Islet of Langerhans (tissue), 1 donor: ENCODE measurements at regions not wholly inside any gene's neighbourhood (a gene's known extent, or its start where the extent isn't known, plus 50 kb on each side); places are given as distances from the start of the nearest gene placed in this dataset.
"Not testable (repeated sequence)": the region's sequence is repeated elsewhere in the genome, so short reads cannot be mapped to it uniquely, and the experiment has no call there.

ENCODE experiments used
- FAIRE-seq: peaks from one replicate; lab custom pipeline; 2011; peaks lifted over from hg19 to GRCh38; lab: Jason Lieb, UNC

GRCh38 chr1:4221107-4221506 is 321.0 kb upstream of the C1orf174 start:
- no peak for FAIRE-seq

GRCh38 chr1:4224684-4225467 is 324.8 kb upstream of the C1orf174 start:
- no peak for FAIRE-seq

- FAIRE-seq: no peak
These were observed 327.9 kb upstream of the C1orf174 start for GRCh38 chr1:4227986-4228385.

- peak; percentile 36 for FAIRE-seq
These were observed 353.9 kb upstream of the C1orf174 start for GRCh38 chr1:4253935-4254334.

GRCh38 chr1:4256351-4256750 is 356.3 kb upstream of the C1orf174 start:
- FAIRE-seq: no peak

GRCh38 chr1:4258146-4258777 is 358.2 kb upstream of the C1orf174 start:
- not testable (repeated sequence) for FAIRE-seq

- no peak for FAIRE-seq
These were observed 361.3 kb upstream of the C1orf174 start for GRCh38 chr1:4261327-4261726.

GRCh38 chr1:4262665-4263064 is 362.6 kb upstream of the C1orf174 start:
- FAIRE-seq: no peak

GRCh38 chr1:4263699-4264098 is 363.6 kb upstream of the C1orf174 start:
- FAIRE-seq: no peak

GRCh38 chr1:4265836-4266235 is 365.8 kb upstream of the C1orf174 start:
- no peak for FAIRE-seq

- peak; percentile 51 for FAIRE-seq
These were observed 367.5 kb upstream of the C1orf174 start for GRCh38 chr1:4267381-4268261.

GRCh38 chr1:4268262-4268888 is 368.3 kb upstream of the C1orf174 start:
- no peak for FAIRE-seq

GRCh38 chr1:4268889-4269284 is 368.8 kb upstream of the C1orf174 start:
- no peak for FAIRE-seq

- FAIRE-seq: no peak
These were observed 369.3 kb upstream of the C1orf174 start for GRCh38 chr1:4269330-4269729.

GRCh38 chr1:4269952-4270570 is 370.0 kb upstream of the C1orf174 start:
- no peak for FAIRE-seq

- FAIRE-seq: no peak
These were observed 370.7 kb upstream of the C1orf174 start for GRCh38 chr1:4270651-4271337.

- no peak for FAIRE-seq
These were observed 371.4 kb upstream of the C1orf174 start for GRCh38 chr1:4271338-4271998.

- no peak for FAIRE-seq
These were observed 372.5 kb upstream of the C1orf174 start for GRCh38 chr1:4272568-4272967.

- FAIRE-seq: peak; percentile 98
These were observed 373.2 kb upstream of the C1orf174 start for GRCh38 chr1:4273243-4273642.

- FAIRE-seq: no peak
These were observed 373.7 kb upstream of the C1orf174 start for GRCh38 chr1:4273747-4274146.

GRCh38 chr1:4275083-4275482 is 375.0 kb upstream of the C1orf174 start:
- FAIRE-seq: no peak
